ENCODE measurements at regions not wholly inside any gene's neighbourhood (a gene's known extent, or its start where the extent isn't known, plus 50 kb on each side); places are given as distances from the start of the nearest gene placed in this dataset.
"Not testable (repeated sequence)": the region's sequence is repeated elsewhere in the genome, so short reads cannot be mapped to it uniquely, and the experiment has no call there.

GRCh38 chr5:10894445-10895054, 133.5 kb upstream of the DAP start:
- Mint-ChIP-seq H3K27ac (ENCODE audit: low read depth) (no peak overlapping the region), H3K36me3 (ENCODE audit: insufficient read depth) (no peaks in the 10 kb centered on the region), H3K9me3 (no peaks in the 10 kb centered on the region), H3K4me3 (no peak overlapping the region), H3K4me1 (no peaks in the 10 kb centered on the region), H3K27me3 (peaks cover 14% of the 10 kb centered on the region)
- DNase-seq (ENCODE audit: low spot score in 2 of 2) = no peak
- no peak for ATAC-seq (replicated peaks; ENCODE audit: extremely low read depth, poor library complexity, severe bottlenecking)

GRCh38 chr5:10892911-10893215, 131.8 kb upstream of the DAP start:
- no peak overlapping the region for H3K4me3 Mint-ChIP-seq
- no peak for ATAC-seq (replicated peaks; ENCODE audit: extremely low read depth, poor library complexity, severe bottlenecking)
- H3K27ac Mint-ChIP-seq (ENCODE audit: low read depth) = no peak overlapping the region

GRCh38 chr5:10892147-10892910, 131.3 kb upstream of the DAP start:
- ATAC-seq (replicated peaks; ENCODE audit: extremely low read depth, poor library complexity, severe bottlenecking) = no peak
- Mint-ChIP-seq H3K4me1 (no peaks in the 10 kb centered on the region), H3K27ac (ENCODE audit: low read depth) (no peak overlapping the region), H3K27me3 (peaks cover 23% of the 10 kb centered on the region), H3K4me3 (no peak overlapping the region), H3K9me3 (no peaks in the 10 kb centered on the region), H3K36me3 (ENCODE audit: insufficient read depth) (no peaks in the 10 kb centered on the region)
- no peak for DNase-seq (ENCODE audit: low spot score in 2 of 2)

More at GRCh38 chr5:10892911-10893215, 131.8 kb upstream of the DAP start:
- Mint-ChIP-seq H3K36me3 (ENCODE audit: insufficient read depth) (no peaks in the 10 kb centered on the region), H3K9me3 (no peaks in the 10 kb centered on the region), H3K4me1 (no peaks in the 10 kb centered on the region), H3K27me3 (peaks cover 23% of the 10 kb centered on the region)
- no peak for DNase-seq (ENCODE audit: low spot score in 2 of 2)

DNA sequence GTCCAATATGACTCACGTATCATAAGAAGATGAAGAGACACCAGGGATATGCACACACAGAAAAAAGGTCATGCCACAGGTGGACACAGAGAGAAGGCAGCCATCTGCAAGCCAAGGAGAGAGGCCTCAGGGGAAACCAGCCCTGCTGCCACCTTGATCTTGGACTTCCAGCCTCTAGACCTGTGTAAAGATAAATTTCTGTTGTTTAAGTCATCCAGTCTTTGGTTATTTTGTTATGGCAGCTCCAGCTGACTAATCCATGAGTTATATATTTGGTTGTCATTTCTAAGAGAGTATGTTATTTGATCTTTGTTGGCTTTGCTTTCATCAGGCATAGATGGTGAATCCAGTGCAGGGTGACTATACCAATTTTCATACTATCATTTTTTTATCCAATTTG, 130.2 kb upstream of the DAP start:
- no peaks in the 10 kb centered on the region for H3K36me3 Mint-ChIP-seq (ENCODE audit: insufficient read depth)
- peaks cover 17% of the 10 kb centered on the region for H3K27me3 Mint-ChIP-seq
- H3K4me1 Mint-ChIP-seq = no peaks in the 10 kb centered on the region
- H3K27ac Mint-ChIP-seq (ENCODE audit: low read depth) = no peak overlapping the region
- H3K9me3 Mint-ChIP-seq = no peaks in the 10 kb centered on the region
- no peak overlapping the region for H3K4me3 Mint-ChIP-seq
- ATAC-seq (replicated peaks; ENCODE audit: extremely low read depth, poor library complexity, severe bottlenecking) (no peak), DNase-seq (ENCODE audit: low spot score in 2 of 2) (no peak)

GRCh38 chr5:10886497-10886896, 125.5 kb upstream of the DAP start:
- DNase-seq (ENCODE audit: low spot score in 2 of 2) (no peak), ATAC-seq (replicated peaks; ENCODE audit: extremely low read depth, poor library complexity, severe bottlenecking) (no peak)
- Mint-ChIP-seq H3K27me3 (peaks cover 12% of the 10 kb centered on the region), H3K4me1 (no peaks in the 10 kb centered on the region), H3K4me3 (no peak overlapping the region), H3K9me3 (no peaks in the 10 kb centered on the region), H3K36me3 (ENCODE audit: insufficient read depth) (no peaks in the 10 kb centered on the region), H3K27ac (ENCODE audit: low read depth) (no peak overlapping the region)

DNA sequence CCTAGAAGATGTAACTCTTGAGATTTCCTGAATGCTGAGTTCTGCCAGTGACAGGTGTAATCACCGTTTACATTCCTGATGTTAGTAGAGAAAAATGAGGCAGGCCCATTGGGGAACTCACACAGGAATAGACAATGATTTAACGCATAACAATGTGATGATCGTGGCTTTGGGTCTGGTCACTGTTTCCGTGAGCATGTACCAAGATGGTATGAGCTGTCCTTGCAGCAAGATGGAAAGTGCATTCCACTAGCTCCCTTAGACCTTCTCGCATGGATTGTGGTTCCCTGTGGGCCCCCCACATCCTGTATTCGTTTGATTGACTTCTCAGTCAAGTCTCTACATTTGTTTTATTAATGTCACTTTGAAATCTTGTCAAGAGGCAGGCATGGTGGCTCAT, 124.0 kb upstream of the DAP start:
- ATAC-seq (replicated peaks; ENCODE audit: extremely low read depth, poor library complexity, severe bottlenecking) = no peak
- no peak overlapping the region for H3K4me3 Mint-ChIP-seq
- no peak for DNase-seq (ENCODE audit: low spot score in 2 of 2)
- H3K27ac Mint-ChIP-seq (ENCODE audit: low read depth) = no peak overlapping the region
- no peaks in the 10 kb centered on the region for H3K9me3 Mint-ChIP-seq
- no peaks in the 10 kb centered on the region for H3K36me3 Mint-ChIP-seq (ENCODE audit: insufficient read depth)
- peaks cover 16% of the 10 kb centered on the region for H3K27me3 Mint-ChIP-seq
- H3K4me1 Mint-ChIP-seq = no peaks in the 10 kb centered on the region

DNA sequence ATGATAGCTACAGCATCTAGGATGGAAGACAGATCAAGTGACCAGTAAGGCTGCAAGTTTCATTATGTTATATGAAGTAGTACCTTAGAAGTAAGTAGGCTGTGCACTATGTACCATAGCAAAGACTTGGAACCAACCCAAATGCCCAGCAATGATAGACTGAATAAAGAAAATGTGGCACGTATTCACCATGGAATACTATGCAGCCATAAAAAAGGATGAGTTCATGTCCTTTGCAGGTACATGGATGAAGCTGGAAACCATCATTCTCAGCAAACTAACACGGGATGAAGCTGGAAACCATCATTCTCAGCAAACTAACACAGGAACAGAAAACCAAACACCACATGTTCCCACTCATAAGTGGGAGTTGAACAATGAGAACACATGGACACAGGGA, 122.9 kb upstream of the DAP start:
- H3K36me3 Mint-ChIP-seq (ENCODE audit: insufficient read depth); H3K9me3 Mint-ChIP-seq; H3K4me1 Mint-ChIP-seq; DNase-seq (ENCODE audit: low spot score in 2 of 2); H3K4me3 Mint-ChIP-seq; ATAC-seq (replicated peaks; ENCODE audit: extremely low read depth, poor library complexity, severe bottlenecking); H3K27ac Mint-ChIP-seq (ENCODE audit: low read depth): not testable (repeated sequence)
- H3K27me3 Mint-ChIP-seq = peaks cover 17% of the 10 kb centered on the region

DNA sequence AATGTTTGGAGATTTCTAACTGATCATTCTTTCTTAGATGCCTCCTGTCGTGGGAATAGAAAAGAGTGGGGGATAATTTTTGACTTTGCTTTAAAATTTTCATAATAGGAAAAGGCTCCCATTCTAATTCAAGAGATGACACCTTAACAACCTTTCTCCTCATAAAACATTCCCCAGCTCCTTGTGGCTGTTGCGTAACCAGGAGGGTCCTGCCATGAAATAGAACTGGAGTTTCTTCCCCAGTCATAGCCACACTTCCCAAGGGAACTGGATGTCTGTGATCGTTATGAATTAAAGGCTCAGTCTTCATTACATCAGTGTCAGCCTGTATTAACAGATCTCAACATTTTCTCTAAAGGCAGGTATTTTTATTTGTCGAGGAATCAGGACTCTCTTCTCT, 119.9 kb upstream of the DAP start:
- H3K9me3 Mint-ChIP-seq = no peaks in the 10 kb centered on the region
- H3K27ac Mint-ChIP-seq (ENCODE audit: low read depth) = no peak overlapping the region
- peaks cover 45% of the 10 kb centered on the region for H3K27me3 Mint-ChIP-seq
- no peak overlapping the region for H3K4me3 Mint-ChIP-seq
- no peaks in the 10 kb centered on the region for H3K36me3 Mint-ChIP-seq (ENCODE audit: insufficient read depth)
- ATAC-seq (replicated peaks; ENCODE audit: extremely low read depth, poor library complexity, severe bottlenecking) (no peak), DNase-seq (ENCODE audit: low spot score in 2 of 2) (no peak)
- H3K4me1 Mint-ChIP-seq = no peaks in the 10 kb centered on the region

DNA sequence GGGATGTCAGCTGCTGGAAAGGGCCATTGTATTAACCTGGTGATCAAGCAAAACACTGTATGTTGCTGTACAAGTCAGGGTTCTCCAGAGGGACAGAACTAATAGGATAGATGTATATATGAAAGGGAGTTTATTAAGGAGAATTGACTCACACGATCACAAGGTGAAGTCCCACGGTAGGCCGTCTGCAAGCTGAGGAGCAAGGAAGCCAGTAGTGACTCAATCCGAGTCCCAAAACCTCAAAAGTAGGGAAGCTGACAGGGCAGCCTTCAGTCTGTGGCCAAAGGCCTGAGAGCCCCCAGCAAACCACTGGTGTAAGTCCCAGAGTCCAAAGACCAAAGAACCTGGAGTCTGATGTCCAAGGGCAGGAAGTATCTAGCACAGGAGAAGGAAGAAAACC, 116.0 kb upstream of the DAP start:
- H3K4me3 Mint-ChIP-seq; H3K27ac Mint-ChIP-seq (ENCODE audit: low read depth); ATAC-seq (replicated peaks; ENCODE audit: extremely low read depth, poor library complexity, severe bottlenecking); H3K9me3 Mint-ChIP-seq; H3K36me3 Mint-ChIP-seq (ENCODE audit: insufficient read depth); H3K4me1 Mint-ChIP-seq; DNase-seq (ENCODE audit: low spot score in 2 of 2): not testable (repeated sequence)
- H3K27me3 Mint-ChIP-seq = peaks cover 84% of the 10 kb centered on the region

DNA sequence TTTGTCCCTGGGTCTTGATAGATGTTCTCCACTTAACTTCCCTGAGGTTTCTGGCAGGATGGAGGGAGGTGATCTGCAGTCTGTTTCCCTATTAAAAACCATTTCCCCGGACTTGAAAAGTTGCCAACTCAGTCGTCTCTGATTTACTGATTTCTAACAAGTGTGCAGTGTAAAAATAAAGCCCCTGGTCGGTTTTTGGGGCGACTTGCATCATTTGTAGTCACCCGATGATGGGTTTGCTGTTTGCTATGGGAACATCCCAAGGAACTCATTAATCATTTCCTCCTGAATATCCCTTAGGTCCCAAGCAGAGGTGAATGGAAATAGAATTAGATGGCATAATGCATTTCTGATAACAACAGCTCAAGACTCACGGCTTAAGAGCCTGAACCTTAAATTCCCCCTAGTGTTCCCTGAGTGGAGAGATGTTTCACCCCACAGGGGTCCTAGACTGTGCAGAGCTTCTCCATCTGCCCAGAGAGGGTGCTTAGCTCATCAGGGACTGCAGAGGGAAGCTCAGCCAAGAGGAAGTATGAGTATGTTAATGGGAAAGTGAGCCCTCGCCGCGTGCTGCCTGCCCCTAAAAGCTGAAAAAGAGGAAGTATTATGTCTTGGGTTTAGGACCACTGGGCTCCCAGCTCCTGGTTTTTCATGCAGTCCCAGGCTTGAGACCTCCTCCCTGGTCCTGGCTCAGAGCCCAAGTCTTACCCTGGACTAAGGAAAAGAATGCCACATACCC, 115.1 kb upstream of the DAP start:
- Mint-ChIP-seq H3K36me3 (ENCODE audit: insufficient read depth) (no peaks in the 10 kb centered on the region), H3K27ac (ENCODE audit: low read depth) (no peak overlapping the region), H3K4me3 (no peak overlapping the region), H3K9me3 (no peaks in the 10 kb centered on the region), H3K27me3 (peaks cover 87% of the 10 kb centered on the region), H3K4me1 (no peaks in the 10 kb centered on the region)
- ATAC-seq (replicated peaks; ENCODE audit: extremely low read depth, poor library complexity, severe bottlenecking) (no peak), DNase-seq (ENCODE audit: low spot score in 2 of 2) (no peak)

GRCh38 chr5:10875201-10875768, 114.3 kb upstream of the DAP start:
- Mint-ChIP-seq H3K4me3 (no peak overlapping the region), H3K36me3 (ENCODE audit: insufficient read depth) (no peaks in the 10 kb centered on the region)

GRCh38 chr5:10874541-10874940, 113.5 kb upstream of the DAP start:
- no peak overlapping the region for H3K4me3 Mint-ChIP-seq
- DNase-seq (ENCODE audit: low spot score in 2 of 2) (no peak), ATAC-seq (replicated peaks; ENCODE audit: extremely low read depth, poor library complexity, severe bottlenecking) (no peak)
- no peaks in the 10 kb centered on the region for H3K9me3 Mint-ChIP-seq
- H3K4me1 Mint-ChIP-seq = no peaks in the 10 kb centered on the region
- no peak overlapping the region for H3K27ac Mint-ChIP-seq (ENCODE audit: low read depth)
- H3K27me3 Mint-ChIP-seq = peaks cover 85% of the 10 kb centered on the region
- H3K36me3 Mint-ChIP-seq (ENCODE audit: insufficient read depth) = no peaks in the 10 kb centered on the region

More at GRCh38 chr5:10875201-10875768, 114.3 kb upstream of the DAP start:
- no peak for DNase-seq (ENCODE audit: low spot score in 2 of 2)
- no peaks in the 10 kb centered on the region for H3K9me3 Mint-ChIP-seq
- no peak overlapping the region for H3K27ac Mint-ChIP-seq (ENCODE audit: low read depth)
- no peak for ATAC-seq (replicated peaks; ENCODE audit: extremely low read depth, poor library complexity, severe bottlenecking)
- H3K27me3 Mint-ChIP-seq = peaks cover 86% of the 10 kb centered on the region
- no peaks in the 10 kb centered on the region for H3K4me1 Mint-ChIP-seq

GRCh38 chr5:10870791-10871190, 109.8 kb upstream of the DAP start:
- DNase-seq (ENCODE audit: low spot score in 2 of 2) (no peak), ATAC-seq (replicated peaks; ENCODE audit: extremely low read depth, poor library complexity, severe bottlenecking) (no peak)
- H3K9me3 Mint-ChIP-seq = no peaks in the 10 kb centered on the region
- no peak overlapping the region for H3K4me3 Mint-ChIP-seq
- no peak overlapping the region for H3K27ac Mint-ChIP-seq (ENCODE audit: low read depth)
- H3K36me3 Mint-ChIP-seq (ENCODE audit: insufficient read depth) = no peaks in the 10 kb centered on the region
- H3K27me3 Mint-ChIP-seq = peaks cover 73% of the 10 kb centered on the region
- no peaks in the 10 kb centered on the region for H3K4me1 Mint-ChIP-seq

Data from central memory CD8-positive, alpha-beta T cell (primary cell).